SK-N-SH (cell line): ENCODE measurements at regions not wholly inside any gene's neighbourhood (a gene's known extent, or its start where the extent isn't known, plus 50 kb on each side); places are given as distances from the start of the nearest gene placed in this dataset.

Experiments used
- CTCF ChIA-PET: fragments of 300-600, 350-600 bp; formaldehyde crosslinking; extraction: SDS; loops from one replicate; lab custom pipeline; 2021; lab: Yijun Ruan, JAX
- POLR2A ChIA-PET: fragments of 350-600 bp; sonication (Branson Sonifier 250); formaldehyde crosslinking; extraction: SDS; loops from one replicate; lab custom pipeline; 2020; ENCODE audit warnings: antibody characterized with exemption, inconsistent platforms; lab: Yijun Ruan, JAX
- DNase-seq: peaks from one replicate; pipeline ENCODE4 v3.0.0; 2012
- H2AFZ ChIP-seq: fragments of 200-600 bp; sonication (generic); 2 replicates; pipeline ENCODE4 v1.8.1; 2016; ENCODE audit warnings: antibody characterized with exemption, mild to moderate bottlenecking, low read depth
- H3F3A ChIP-seq: fragments of 200-600 bp; sonication (generic); replicated peaks from 2 replicates; pipeline ENCODE3; 2016; ENCODE audit warnings: antibody characterized with exemption, mild to moderate bottlenecking; ENCODE audit not compliant: insufficient read depth
- H3K27ac ChIP-seq, 2 experiments: fragments of 200-500 bp in 1 of 2; fragments of 200-600 bp in 1 of 2; sonication (Bioruptor generic) in 1 of 2; sonication (generic), shearing (Covaris generic) in 1 of 2; 2 replicates each; pipeline versions ENCODE4 v1.5.1 to v1.6.1; 2014 to 2016; ENCODE audit warnings: low read depth in 2 of 2, inconsistent platforms in 1 of 2, low read length in 1 of 2, mild to moderate bottlenecking in 1 of 2, mixed read lengths in 1 of 2
- H3K27me3 ChIP-seq: fragments of 200-600 bp; sonication (generic), shearing (Covaris generic); 2 replicates; pipeline ENCODE4 v1.6.1; 2016; ENCODE audit warnings: mixed run types; ENCODE audit not compliant: insufficient read depth
- H3K36me3 ChIP-seq, 2 experiments: fragments of 200-500 bp in 1 of 2; fragments of 200-600 bp in 1 of 2; sonication (Bioruptor generic) in 1 of 2; sonication (generic) in 1 of 2; replicated peaks in 1 of 2; 2 replicates each; pipeline versions ENCODE3 to v1.5.1; 2014 to 2016; ENCODE audit warnings: low read length in 1 of 2, mild to moderate bottlenecking in 1 of 2; ENCODE audit not compliant: insufficient read depth in 2 of 2, control insufficient read depth in 1 of 2
- H3K4me1 ChIP-seq, 2 experiments: fragments of 200-500 bp in 1 of 2; fragments of 200-600 bp in 1 of 2; sonication (Bioruptor generic) in 1 of 2; sonication (generic), shearing (Covaris generic) in 1 of 2; 2 replicates each; pipeline versions ENCODE4 v1.5.1 to v1.6.1; 2014 to 2016; ENCODE audit warnings: low read depth in 1 of 2, low read length in 1 of 2, mixed run types in 1 of 2; ENCODE audit not compliant: insufficient read depth in 2 of 2, control insufficient read depth in 1 of 2
- H3K4me2 ChIP-seq: fragments of 200-600 bp; sonication (generic), shearing (Covaris generic); 2 replicates; pipeline ENCODE4 v1.6.1; 2017; ENCODE audit warnings: mixed run types
- H3K4me3 ChIP-seq, 2 experiments: fragments of 200-500 bp in 1 of 2; fragments of 200-600 bp in 1 of 2; sonication (Bioruptor generic) in 1 of 2; sonication (generic), shearing (Covaris generic) in 1 of 2; 2 replicates each; pipeline versions ENCODE4 v1.5.1 to v1.8.1; 2014 to 2016; ENCODE audit warnings: low read depth in 2 of 2, inconsistent platforms in 1 of 2, low read length in 1 of 2, mild to moderate bottlenecking in 1 of 2, mixed read lengths in 1 of 2, moderate library complexity in 1 of 2
- H3K79me2 ChIP-seq: fragments of 200-600 bp; sonication (generic); 2 replicates; pipeline ENCODE4 v1.8.1; 2017; ENCODE audit warnings: mild to moderate bottlenecking; ENCODE audit not compliant: insufficient read depth
- H3K9ac ChIP-seq: fragments of 200-600 bp; sonication (generic); 2 replicates; pipeline ENCODE4 v1.6.1; 2017; ENCODE audit warnings: mixed run types
- H3K9me2 ChIP-seq: fragments of 200-600 bp; sonication (generic); 2 replicates; pipeline ENCODE4 v1.6.1; 2017; ENCODE audit warnings: mixed run types
- H3K9me3 ChIP-seq: fragments of 200-600 bp; sonication (generic); 2 replicates; pipeline ENCODE4 v1.6.1; 2017; ENCODE audit warnings: mixed run types, mild to moderate bottlenecking, moderate library complexity
- H4K20me1 ChIP-seq: fragments of 200-600 bp; sonication (generic); 2 replicates; pipeline ENCODE4 v1.6.1; 2017; ENCODE audit warnings: mild to moderate bottlenecking, mixed run types; ENCODE audit not compliant: insufficient read depth
- ELF1 ChIP-seq: IDR thresholded peaks from 2 replicates; pipeline ENCODE4 v1.4.0; 2012
- EZH2phosphoT487 ChIP-seq: fragments of 200-600 bp; sonication (generic); IDR thresholded peaks from 2 replicates; pipeline ENCODE4 v1.6.1; 2017; ENCODE audit warnings: low read depth, mixed run types, mild to moderate bottlenecking, antibody characterized with exemption, moderate library complexity, borderline replicate concordance
- FOSL2 ChIP-seq: IDR thresholded peaks from 2 replicates; pipeline ENCODE4 v1.4.0; 2012; ENCODE audit warnings: low read depth, mild to moderate bottlenecking, moderate library complexity, borderline replicate concordance
- FOXJ3 ChIP-seq: sonication (generic); formaldehyde crosslinking; IDR thresholded peaks from 2 replicates; pipeline ENCODE4 v1.5.1; 2020; ENCODE audit warnings: mild to moderate bottlenecking, missing genetic modification reagents
- GABPA ChIP-seq: IDR thresholded peaks from 2 replicates; pipeline ENCODE4 v1.4.0; 2012; ENCODE audit warnings: low read depth, mild to moderate bottlenecking
- JUND ChIP-seq: IDR thresholded peaks from 2 replicates; pipeline ENCODE4 v1.4.0; 2012
- MXI1 ChIP-seq: IDR thresholded peaks from 2 replicates; pipeline ENCODE4 v1.6.1; 2012; ENCODE audit warnings: mild to moderate bottlenecking, low read depth, low read length, improper control_type of control experiment
- NRF1 ChIP-seq: IDR thresholded peaks from 2 replicates; pipeline ENCODE4 v1.6.1; 2012; ENCODE audit warnings: low read depth, mild to moderate bottlenecking, low read length
- RCOR1 ChIP-seq: fragments of 150-350 bp; IDR thresholded peaks from 2 replicates; pipeline ENCODE4 v1.6.1; 2017; ENCODE audit warnings: antibody characterized with exemption, low read length
- RFX5 ChIP-seq: IDR thresholded peaks from 2 replicates; pipeline ENCODE4 v1.6.1; 2012; ENCODE audit warnings: mild to moderate bottlenecking, improper control_type of control experiment, low read length
- SMC3 ChIP-seq: IDR thresholded peaks from 2 replicates; pipeline ENCODE4 v1.6.1; 2012; ENCODE audit warnings: low read depth, low read length, improper control_type of control experiment
- TAF1 ChIP-seq: IDR thresholded peaks from 2 replicates; pipeline ENCODE4 v1.6.1; 2012; ENCODE audit warnings: low read depth, mild to moderate bottlenecking, low read length, moderate library complexity, borderline replicate concordance
- TCF12 ChIP-seq: IDR thresholded peaks from 2 replicates; pipeline ENCODE4 v1.4.0; 2012
- WGBS: methylation state at CpG from one replicate; pipeline ENCODE4 v1.1.6; 2017; ENCODE audit warnings: low lambda C conversion rate; 5-methylcytosine and 5-hydroxymethylcytosine counted together
- TF ChIP-seq, protein P1 (sequence below): IDR thresholded peaks from 2 replicates; pipeline ENCODE4 v1.4.0; 2012; ENCODE audit warnings: low read depth, borderline replicate concordance
- TF ChIP-seq, protein P2 (sequence below): IDR thresholded peaks from 2 replicates; pipeline ENCODE4 v1.4.0; 2012; ENCODE audit warnings: low read depth, borderline replicate concordance

DNA sequence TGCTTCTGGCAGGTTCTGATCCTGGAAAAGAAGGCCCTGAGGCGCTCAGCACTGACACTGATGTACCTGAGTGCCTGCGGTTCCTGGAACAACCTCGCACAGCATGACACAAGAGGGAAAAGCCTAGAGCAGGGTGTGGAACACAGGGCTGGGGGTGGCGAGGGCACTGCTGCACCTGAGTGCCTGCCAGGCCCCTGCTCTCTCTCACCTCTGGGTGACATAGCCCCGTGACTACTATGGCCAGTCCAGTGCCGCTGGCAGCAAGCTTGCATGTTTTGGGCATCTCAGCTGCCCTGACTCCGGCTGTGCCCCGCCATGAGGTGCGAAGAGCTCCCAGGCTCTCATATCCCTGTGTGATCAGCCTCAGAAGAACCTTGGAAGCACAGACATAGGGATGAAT is 825.2 kb upstream of the SALL3 start:
- Histone ChIP-seq H3K27ac (no peak overlapping the region), H3K4me1 (no peaks in the 10 kb centered on the region), H3K9me2 (no peaks in the 10 kb centered on the region), H3K4me3 (no peak overlapping the region), H3K9ac (no peak overlapping the region), H2AFZ (no peak overlapping the region), H3K79me2 (no peaks in the 10 kb centered on the region), H3K9me3 (no peaks in the 10 kb centered on the region), H3K4me2 (no peak overlapping the region), H4K20me1 (no peaks in the 10 kb centered on the region), H3K36me3 (no peaks in the 10 kb centered on the region), H3K27me3 (peaks cover 6% of the 10 kb centered on the region; the same call in 1 of the 2 replicates), H3F3A (no peaks in the 10 kb centered on the region)
- 30% methylated on average over 2 of the region's 9 CpGs for WGBS
- POLR2A ChIA-PET, result no interaction called here
- no peak for TF ChIP-seq TCF12
- TF ChIP-seq FOXJ3, result no peak
- no peak for TF ChIP-seq TAF1
- no peak for TF ChIP-seq SMC3
- no peak for TF ChIP-seq MXI1
- no peak for TF ChIP-seq FOSL2
- DNase-seq, result no peak
- CTCF ChIA-PET, result no interaction called here

DNA sequence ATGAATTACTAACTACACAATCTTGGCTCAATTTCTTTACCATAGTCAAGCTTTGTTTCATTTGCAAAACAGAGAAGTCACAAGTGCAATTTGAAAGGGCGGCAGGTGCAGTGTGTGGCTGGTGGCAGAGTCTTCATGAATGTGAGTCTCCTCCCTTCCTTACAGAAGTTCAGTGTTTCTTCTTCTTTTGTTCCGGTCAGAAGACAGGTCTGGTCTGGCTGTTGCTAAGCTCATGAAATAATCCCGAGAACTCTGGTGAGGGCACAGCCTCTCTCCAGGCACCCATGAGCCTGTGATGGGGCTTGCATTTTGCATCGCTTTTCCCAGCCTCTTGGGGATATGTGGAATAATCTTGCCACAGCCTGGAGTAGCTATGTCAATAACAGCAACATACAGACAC is 824.8 kb upstream of the SALL3 start:
- Histone ChIP-seq H3F3A (no peaks in the 10 kb centered on the region), H2AFZ (no peak overlapping the region), H3K4me1 (no peaks in the 10 kb centered on the region), H3K27ac (no peak overlapping the region), H3K9ac (no peak overlapping the region), H3K27me3 (peaks cover 6% of the 10 kb centered on the region; the same call in 1 of the 2 replicates), H3K36me3 (no peaks in the 10 kb centered on the region), H4K20me1 (no peaks in the 10 kb centered on the region), H3K4me2 (no peak overlapping the region), H3K79me2 (no peaks in the 10 kb centered on the region), H3K9me2 (no peaks in the 10 kb centered on the region), H3K4me3 (no peak overlapping the region), H3K9me3 (no peaks in the 10 kb centered on the region)
- 2% methylated on average over 4 of the region's 4 CpGs for WGBS
- TF ChIP-seq JUND (no peak), FOSL2 (no peak)
- CTCF ChIA-PET, result no interaction called here
- POLR2A ChIA-PET, result no interaction called here
- no peak for DNase-seq

DNA sequence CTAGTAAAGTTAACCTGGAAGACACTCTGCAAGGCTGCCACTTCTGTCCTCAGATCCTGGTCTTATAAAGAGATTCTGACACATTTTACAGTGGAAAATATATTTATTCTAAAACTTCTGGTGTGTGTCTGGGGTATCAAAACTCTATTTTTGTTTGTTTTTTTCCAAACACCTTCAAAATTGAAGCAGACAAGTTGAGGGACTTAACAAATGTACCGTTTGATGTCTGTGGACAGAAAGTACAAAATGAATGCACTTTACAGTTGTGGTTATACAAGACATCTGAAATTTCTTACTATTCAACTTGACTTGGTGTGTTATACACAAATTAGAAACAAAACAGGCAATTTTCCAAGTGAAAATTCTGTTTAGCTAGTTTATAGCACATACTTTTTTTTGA is 823.2 kb upstream of the SALL3 start:
- Histone ChIP-seq H3K9me2 (no peaks in the 10 kb centered on the region), H3K9ac (no peak overlapping the region)
- no peak for TF ChIP-seq NRF1
- TF ChIP-seq RCOR1, result no peak
- TF ChIP-seq, protein P1, sequence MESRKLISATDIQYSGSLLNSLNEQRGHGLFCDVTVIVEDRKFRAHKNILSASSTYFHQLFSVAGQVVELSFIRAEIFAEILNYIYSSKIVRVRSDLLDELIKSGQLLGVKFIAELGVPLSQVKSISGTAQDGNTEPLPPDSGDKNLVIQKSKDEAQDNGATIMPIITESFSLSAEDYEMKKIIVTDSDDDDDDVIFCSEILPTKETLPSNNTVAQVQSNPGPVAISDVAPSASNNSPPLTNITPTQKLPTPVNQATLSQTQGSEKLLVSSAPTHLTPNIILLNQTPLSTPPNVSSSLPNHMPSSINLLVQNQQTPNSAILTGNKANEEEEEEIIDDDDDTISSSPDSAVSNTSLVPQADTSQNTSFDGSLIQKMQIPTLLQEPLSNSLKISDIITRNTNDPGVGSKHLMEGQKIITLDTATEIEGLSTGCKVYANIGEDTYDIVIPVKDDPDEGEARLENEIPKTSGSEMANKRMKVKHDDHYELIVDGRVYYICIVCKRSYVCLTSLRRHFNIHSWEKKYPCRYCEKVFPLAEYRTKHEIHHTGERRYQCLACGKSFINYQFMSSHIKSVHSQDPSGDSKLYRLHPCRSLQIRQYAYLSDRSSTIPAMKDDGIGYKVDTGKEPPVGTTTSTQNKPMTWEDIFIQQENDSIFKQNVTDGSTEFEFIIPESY, result no peak
- TF ChIP-seq, protein P2, sequence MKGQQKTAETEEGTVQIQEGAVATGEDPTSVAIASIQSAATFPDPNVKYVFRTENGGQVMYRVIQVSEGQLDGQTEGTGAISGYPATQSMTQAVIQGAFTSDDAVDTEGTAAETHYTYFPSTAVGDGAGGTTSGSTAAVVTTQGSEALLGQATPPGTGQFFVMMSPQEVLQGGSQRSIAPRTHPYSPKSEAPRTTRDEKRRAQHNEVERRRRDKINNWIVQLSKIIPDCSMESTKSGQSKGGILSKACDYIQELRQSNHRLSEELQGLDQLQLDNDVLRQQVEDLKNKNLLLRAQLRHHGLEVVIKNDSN, result no peak
- no peak for TF ChIP-seq EZH2phosphoT487
- no peak for TF ChIP-seq GABPA
- TF ChIP-seq ELF1, result no peak
- no peak for TF ChIP-seq RFX5
- TF ChIP-seq, all 33 proteins: peak for 0
- CTCF ChIA-PET, result no interaction called here
- 0% methylated on average over 1 of the region's 1 CpG for WGBS
- DNase-seq, result no peak
- Histone ChIP-seq H2AFZ (no peak overlapping the region), H3K27me3 (peaks cover 6% of the 10 kb centered on the region; the same call in 1 of the 2 replicates), H3K4me1 (no peaks in the 10 kb centered on the region), H4K20me1 (no peaks in the 10 kb centered on the region), H3F3A (no peaks in the 10 kb centered on the region), H3K27ac (no peak overlapping the region), H3K36me3 (no peaks in the 10 kb centered on the region), H3K4me3 (no peak overlapping the region), H3K79me2 (no peaks in the 10 kb centered on the region), H3K9me3 (no peaks in the 10 kb centered on the region), H3K4me2 (no peak overlapping the region)
- POLR2A ChIA-PET, result no interaction called here
